WTC11 (cell line): ENCODE measurements at regions not wholly inside any gene's neighbourhood (a gene's known extent, or its start where the extent isn't known, plus 50 kb on each side); places are given as distances from the start of the nearest gene placed in this dataset.

Source experiments
- ATAC-seq: fragments of 200-7000 bp; cut with Tn5 transposase; 2 replicates; pipeline ENCODE4 v1.10.0; 2021; ENCODE audit warnings: mild to moderate bottlenecking, moderate library complexity
- CTCF ChIA-PET: fragments of 300-600 bp; sonication (Branson Sonifier 250); formaldehyde crosslinking; loops from one replicate; lab custom pipeline; 2021; ENCODE audit warnings: antibody characterized with exemption; lab: Charles Lee
- POLR2A ChIA-PET: fragments of 350-600 bp; sonication (Branson Sonifier 250); formaldehyde crosslinking; loops from one replicate; lab custom pipeline; 2021; ENCODE audit warnings: antibody characterized with exemption; lab: Charles Lee
- DNase-seq: peaks from one replicate; pipeline ENCODE4 v3.0.0; 2021; ENCODE audit warnings: low spot score
- H3K27ac Mint-ChIP-seq: 2 replicates; pipeline ENCODE4 v1.8.0; 2021; ENCODE audit warnings: mixed read lengths
- H3K27me3 Mint-ChIP-seq: 2 replicates; pipeline ENCODE4 v1.8.0; 2021; ENCODE audit warnings: low read depth, mild to moderate bottlenecking, moderate library complexity, mixed read lengths
- H3K36me3 Mint-ChIP-seq: 2 replicates; pipeline ENCODE4 v1.8.0; 2021; ENCODE audit warnings: mixed read lengths
- H3K4me1 Mint-ChIP-seq: 2 replicates; pipeline ENCODE4 v1.8.0; 2022; ENCODE audit warnings: mixed read lengths
- H3K4me3 Mint-ChIP-seq: 2 replicates; pipeline ENCODE4 v1.8.0; 2021; ENCODE audit warnings: mild to moderate bottlenecking, moderate library complexity, mixed read lengths
- H3K9me3 Mint-ChIP-seq: 2 replicates; pipeline ENCODE4 v1.8.0; 2021; ENCODE audit warnings: mixed read lengths
- AR ChIP-seq: fragments of 250-450 bp; sonication (Bioruptor Pico); IDR thresholded peaks from 2 replicates; pipeline ENCODE4 v1.9.0; 2021; ENCODE audit warnings: mild to moderate bottlenecking
- ATF2 ChIP-seq: sonication (generic); formaldehyde crosslinking; IDR thresholded peaks from 2 replicates; pipeline ENCODE4 v1.8.1; 2022; ENCODE audit warnings: low read depth, missing genetic modification reagents, borderline replicate concordance
- ATF3 ChIP-seq: sonication (generic); formaldehyde crosslinking; conservative IDR thresholded peaks from 2 replicates; pipeline ENCODE4 v1.8.1; 2022; ENCODE audit warnings: mild to moderate bottlenecking, missing genetic modification reagents
- CREM ChIP-seq: sonication (generic); formaldehyde crosslinking; IDR thresholded peaks from 2 replicates; pipeline ENCODE4 v1.8.1; 2022; ENCODE audit warnings: mild to moderate bottlenecking, missing genetic modification reagents, moderate library complexity
- CTCF ChIP-seq: fragments of 200-600 bp; IDR thresholded peaks from 2 replicates; pipeline ENCODE4 v1.8.0; 2022; ENCODE audit warnings: antibody characterized with exemption
- ELF4 ChIP-seq: sonication (generic); formaldehyde crosslinking; IDR thresholded peaks from 2 replicates; pipeline ENCODE4 v1.8.1; 2022; ENCODE audit warnings: low read depth, mild to moderate bottlenecking, moderate library complexity, missing genetic modification reagents
- EMX1 ChIP-seq: fragments of 250-450 bp; sonication (Bioruptor Pico); IDR thresholded peaks from 2 replicates; pipeline ENCODE4 v1.8.0; 2021; ENCODE audit warnings: mild to moderate bottlenecking
- FOXJ3 ChIP-seq: sonication (generic); formaldehyde crosslinking; IDR thresholded peaks from 2 replicates; pipeline ENCODE4 v1.9.0; 2021; ENCODE audit warnings: missing genetic modification reagents, mild to moderate bottlenecking, borderline replicate concordance
- FOXK1 ChIP-seq: sonication (generic); formaldehyde crosslinking; IDR thresholded peaks from 2 replicates; pipeline ENCODE4 v1.8.0; 2022; ENCODE audit warnings: mild to moderate bottlenecking, moderate library complexity, missing genetic modification reagents
- FOXP4 ChIP-seq: sonication (generic); formaldehyde crosslinking; IDR thresholded peaks from 2 replicates; pipeline ENCODE4 v1.8.0; 2022; ENCODE audit warnings: mild to moderate bottlenecking, missing genetic modification reagents
- GTF2I ChIP-seq: fragments of 250-450 bp; sonication (Bioruptor Pico); conservative IDR thresholded peaks from 2 replicates; pipeline ENCODE4 v1.4.0; 2021; ENCODE audit warnings: mild to moderate bottlenecking
- HMGA2 ChIP-seq: fragments of 250-450 bp; sonication (Bioruptor Pico); IDR thresholded peaks from 2 replicates; pipeline ENCODE4 v1.4.0; 2021; ENCODE audit warnings: mild to moderate bottlenecking, moderate library complexity
- IRF1 ChIP-seq: sonication (generic); formaldehyde crosslinking; IDR thresholded peaks from 2 replicates; pipeline ENCODE4 v1.8.0; 2023; ENCODE audit warnings: missing genetic modification reagents
- IRF2 ChIP-seq: sonication (generic); formaldehyde crosslinking; IDR thresholded peaks from 2 replicates; pipeline ENCODE4 v1.8.0; 2022; ENCODE audit warnings: low read depth, missing genetic modification reagents, borderline replicate concordance
- PRRX2 ChIP-seq: fragments of 250-450 bp; sonication (Bioruptor Pico); IDR thresholded peaks from 2 replicates; pipeline ENCODE4 v1.8.0; 2021; ENCODE audit warnings: mild to moderate bottlenecking
- RELA ChIP-seq: sonication (generic); formaldehyde crosslinking; IDR thresholded peaks from 2 replicates; pipeline ENCODE4 v1.8.1; 2022; ENCODE audit warnings: missing genetic modification reagents, mild to moderate bottlenecking, borderline replicate concordance
- TCF7 ChIP-seq: sonication (generic); formaldehyde crosslinking; IDR thresholded peaks from 2 replicates; pipeline ENCODE4 v1.8.0; 2022; ENCODE audit warnings: mild to moderate bottlenecking, low read depth, missing genetic modification reagents, moderate library complexity
- ZNF219 ChIP-seq: sonication (generic); formaldehyde crosslinking; IDR thresholded peaks from 2 replicates; pipeline ENCODE4 v1.8.0; 2023; ENCODE audit warnings: missing genetic modification reagents, mild to moderate bottlenecking, borderline replicate concordance
- ZNF263 ChIP-seq: sonication (generic); formaldehyde crosslinking; IDR thresholded peaks from 2 replicates; pipeline ENCODE4 v1.8.1; 2022; ENCODE audit warnings: low read depth, mild to moderate bottlenecking, moderate library complexity, missing genetic modification reagents
- ZNF416 ChIP-seq: fragments of 250-450 bp; sonication (Bioruptor Pico); IDR thresholded peaks from 2 replicates; pipeline ENCODE4 v1.9.0; 2021; ENCODE audit warnings: mild to moderate bottlenecking, inconsistent platforms
- ZNF423 ChIP-seq: fragments of 250-450 bp; sonication (Bioruptor Pico); IDR thresholded peaks from 2 replicates; pipeline ENCODE4 v2.1.2; 2022; ENCODE audit warnings: mild to moderate bottlenecking, moderate library complexity
- ZNF425 ChIP-seq: fragments of 250-450 bp; sonication (Bioruptor Pico); conservative IDR thresholded peaks from 2 replicates; pipeline ENCODE4 v1.9.0; 2021; ENCODE audit warnings: mild to moderate bottlenecking
- ZNF671 ChIP-seq: fragments of 250-450 bp; sonication (Bioruptor Pico); IDR thresholded peaks from 2 replicates; pipeline ENCODE4 v1.8.0; 2021; ENCODE audit warnings: mild to moderate bottlenecking

GRCh38 chr2:67048314-67048713, 348.8 kb upstream of the ETAA1 start:
- TF ChIP-seq ZNF219 (CRISPR knock-in tag) (no peak), EMX1 (no peak), CTCF (no peak), HMGA2 (CRISPR knock-in tag) (no peak), AR (CRISPR knock-in tag) (no peak), ATF3 (CRISPR knock-in tag) (no peak), RELA (CRISPR knock-in tag) (no peak), IRF2 (CRISPR knock-in tag) (no peak), FOXJ3 (CRISPR knock-in tag) (no peak), FOXK1 (CRISPR knock-in tag) (no peak), ZNF416 (CRISPR knock-in tag) (no peak), ELF4 (no peak), ZNF425 (CRISPR knock-in tag) (no peak), TCF7 (CRISPR knock-in tag) (no peak), GTF2I (no peak)
- Mint-ChIP-seq H3K4me3 (no peak overlapping the region), H3K4me1 (peaks cover 9% of the 10 kb centered on the region), H3K27me3 (no peaks in the 10 kb centered on the region), H3K36me3 (no peaks in the 10 kb centered on the region), H3K27ac (no peak overlapping the region), H3K9me3 (peaks cover 11% of the 10 kb centered on the region; the same call in 1 of the 2 replicates)
- DNase-seq: no peak
- ChIA-PET CTCF (no interaction called here), POLR2A (no interaction called here)
- peak; percentile 52; the same call in 1 of the 2 replicates for ATAC-seq

GRCh38 chr2:67050622-67051021, 346.5 kb upstream of the ETAA1 start:
- Mint-ChIP-seq H3K36me3 (no peaks in the 10 kb centered on the region), H3K4me3 (no peak overlapping the region), H3K4me1 (no peaks in the 10 kb centered on the region), H3K27ac (no peak overlapping the region), H3K9me3 (peaks cover 11% of the 10 kb centered on the region; the same call in 1 of the 2 replicates), H3K27me3 (no peaks in the 10 kb centered on the region)
- no peak for TF ChIP-seq ATF2 (CRISPR knock-in tag)
- TF ChIP-seq ZNF423 (CRISPR knock-in tag): no peak
- no peak for TF ChIP-seq TCF7 (CRISPR knock-in tag)
- no peak for TF ChIP-seq PRRX2 (CRISPR knock-in tag)
- TF ChIP-seq ZNF671 (CRISPR knock-in tag): no peak
- TF ChIP-seq IRF1 (CRISPR knock-in tag): no peak
- TF ChIP-seq ZNF263 (CRISPR knock-in tag): no peak
- no peak for TF ChIP-seq CREM (CRISPR knock-in tag)
- no peak for TF ChIP-seq FOXP4
- TF ChIP-seq FOXK1 (CRISPR knock-in tag): no peak
- ChIA-PET CTCF (no interaction called here), POLR2A (no interaction called here)
- DNase-seq (no peak), ATAC-seq (no peak)
